ENCODE measurements at regions not wholly inside any gene's neighbourhood (a gene's known extent, or its start where the extent isn't known, plus 50 kb on each side); places are given as distances from the start of the nearest gene placed in this dataset.

- DNase-seq (ENCODE audit: low read depth): no peak
- no peak overlapping the region for H3K4me3 ChIP-seq (ENCODE audit: low read depth, low read length)
- no peak for TF ChIP-seq CTCF (IDR thresholded peaks at IDR 0.05; ENCODE audit: insufficient read depth, low read depth, low read length, missing control alignments)
These were observed 545.0 kb downstream of the PYDC2 start for GRCh38 chr3:192005989-192006388.

- no peak for TF ChIP-seq CTCF (IDR thresholded peaks at IDR 0.05; ENCODE audit: insufficient read depth, low read depth, low read length, missing control alignments)
- DNase-seq (ENCODE audit: low read depth): no peak
- no peak overlapping the region for H3K4me3 ChIP-seq (ENCODE audit: low read depth, low read length)
These were observed 548.9 kb downstream of the PYDC2 start for GRCh38 chr3:192009903-192010302.

- H3K4me3 ChIP-seq (ENCODE audit: low read depth, low read length): no peak overlapping the region
- no peak for TF ChIP-seq CTCF (IDR thresholded peaks at IDR 0.05; ENCODE audit: insufficient read depth, low read depth, low read length, missing control alignments)
- no peak for DNase-seq (ENCODE audit: low read depth)
These were observed 549.5 kb downstream of the PYDC2 start for GRCh38 chr3:192010490-192010889.

GRCh38 chr3:192011137-192011536 lies 550.2 kb downstream of the PYDC2 start:
- no peak for TF ChIP-seq CTCF (IDR thresholded peaks at IDR 0.05; ENCODE audit: insufficient read depth, low read depth, low read length, missing control alignments)

GRCh38 chr3:192013110-192013509 lies 552.1 kb downstream of the PYDC2 start:
- no peak for TF ChIP-seq CTCF (IDR thresholded peaks at IDR 0.05; ENCODE audit: insufficient read depth, low read depth, low read length, missing control alignments)
- H3K4me3 ChIP-seq (ENCODE audit: low read depth, low read length): no peak overlapping the region
- no peak for DNase-seq (ENCODE audit: low read depth)

More at GRCh38 chr3:192011137-192011536, 550.2 kb downstream of the PYDC2 start:
- no peak overlapping the region for H3K4me3 ChIP-seq (ENCODE audit: low read depth, low read length)
- DNase-seq (ENCODE audit: low read depth): no peak

- H3K4me3 ChIP-seq (ENCODE audit: low read depth, low read length): no peak overlapping the region
- no peak for TF ChIP-seq CTCF (IDR thresholded peaks at IDR 0.05; ENCODE audit: insufficient read depth, low read depth, low read length, missing control alignments)
- DNase-seq (ENCODE audit: low read depth): no peak
These were observed 561.4 kb downstream of the PYDC2 start for GRCh38 chr3:192022412-192022811.

- TF ChIP-seq CTCF (IDR thresholded peaks at IDR 0.05; ENCODE audit: insufficient read depth, low read depth, low read length, missing control alignments): no peak
- DNase-seq (ENCODE audit: low read depth): no peak
These were observed 563.8 kb downstream of the PYDC2 start for GRCh38 chr3:192024751-192025150.

More at GRCh38 chr3:192024751-192025150, 563.8 kb downstream of the PYDC2 start:
- H3K4me3 ChIP-seq (ENCODE audit: low read depth, low read length): no peak overlapping the region
